Daoy (cell line): ENCODE measurements at regions not wholly inside any gene's neighbourhood (a gene's known extent, or its start where the extent isn't known, plus 50 kb on each side); places are given as distances from the start of the nearest gene placed in this dataset.
A peak's percentile ranks its signal among the peaks of the same experiment; 100 is the strongest.
"Not testable (repeated sequence)": the region's sequence is repeated elsewhere in the genome, so short reads cannot be mapped to it uniquely, and the experiment has no call there.

Experiments
- DNase-seq: peaks from one replicate; pipeline ENCODE4 v3.0.0-alpha.2; 2015; ENCODE audit warnings: low read depth

DNA sequence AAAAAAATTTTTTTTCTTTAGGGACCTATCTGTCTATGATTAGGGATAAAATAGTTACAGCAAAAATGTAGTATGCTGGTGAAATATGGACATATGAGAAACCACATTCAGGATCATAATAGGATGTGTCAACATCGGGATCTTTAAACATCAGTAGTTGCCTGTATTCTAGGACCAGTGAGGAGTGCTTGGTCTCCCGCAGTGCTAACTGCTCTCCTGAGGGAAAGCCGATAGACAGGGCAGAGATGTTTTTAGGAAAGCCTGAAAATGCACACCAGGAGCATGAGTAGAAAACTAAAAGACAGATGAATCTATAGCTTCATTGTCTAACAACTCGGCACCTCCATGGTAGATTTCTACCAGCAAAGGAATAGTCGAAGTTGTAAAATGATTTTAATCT lies 178.1 kb upstream of the SMIM31 start:
- DNase-seq = no peak

DNA sequence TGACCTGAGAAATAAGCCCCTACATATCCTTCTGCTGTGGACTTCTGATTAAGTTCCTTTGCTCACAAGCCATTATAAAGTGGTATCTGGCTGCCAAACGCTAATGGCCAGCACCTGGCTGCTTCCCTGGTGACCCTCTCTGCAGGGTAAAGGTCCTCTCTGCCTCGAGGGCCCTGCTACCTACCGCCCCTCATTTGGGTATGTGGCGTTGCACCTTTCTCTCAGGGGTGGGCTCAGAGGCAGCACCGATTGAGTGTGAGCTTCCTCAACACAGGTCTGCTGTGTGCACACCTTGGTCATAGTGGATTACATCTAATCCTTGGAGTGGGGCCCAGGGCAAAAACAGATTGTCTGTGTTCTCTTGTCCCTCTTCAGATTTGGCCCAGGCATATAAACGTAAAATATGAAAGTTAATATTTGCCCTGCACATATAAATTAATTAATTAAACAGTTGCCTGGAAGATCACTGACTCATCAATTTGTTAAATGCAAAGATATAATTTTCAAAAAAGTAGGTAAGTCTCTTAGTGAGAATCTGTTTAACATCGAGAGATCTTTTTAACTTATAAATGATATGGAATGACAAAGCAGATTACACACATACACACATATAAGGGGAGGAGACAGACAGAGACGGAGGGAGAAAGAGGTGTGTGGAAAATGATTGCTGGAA lies 174.5 kb upstream of the SMIM31 start:
- no peak for DNase-seq

GRCh38 chr4:164591666-164592065 lies 162.3 kb upstream of the SMIM31 start:
- no peak for DNase-seq

DNA sequence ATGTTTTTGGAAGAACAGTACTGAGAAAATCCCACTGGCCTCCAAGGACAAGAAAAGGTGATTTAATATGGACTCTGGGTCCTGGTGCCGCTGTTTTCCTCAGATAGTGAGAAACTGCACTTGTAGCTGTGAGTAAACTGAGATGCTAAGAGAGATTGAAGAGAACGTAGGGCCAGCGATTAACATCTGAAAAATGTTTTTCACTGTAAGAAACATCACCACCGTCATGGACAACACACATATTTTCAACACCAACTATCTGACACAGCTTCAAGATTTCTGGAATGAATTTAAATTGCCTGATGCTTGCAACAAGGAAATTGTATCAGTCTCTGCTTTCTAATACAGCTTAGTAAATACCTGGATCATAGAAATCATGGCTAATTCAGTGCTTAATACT lies 158.2 kb upstream of the SMIM31 start:
- DNase-seq = no peak

DNA sequence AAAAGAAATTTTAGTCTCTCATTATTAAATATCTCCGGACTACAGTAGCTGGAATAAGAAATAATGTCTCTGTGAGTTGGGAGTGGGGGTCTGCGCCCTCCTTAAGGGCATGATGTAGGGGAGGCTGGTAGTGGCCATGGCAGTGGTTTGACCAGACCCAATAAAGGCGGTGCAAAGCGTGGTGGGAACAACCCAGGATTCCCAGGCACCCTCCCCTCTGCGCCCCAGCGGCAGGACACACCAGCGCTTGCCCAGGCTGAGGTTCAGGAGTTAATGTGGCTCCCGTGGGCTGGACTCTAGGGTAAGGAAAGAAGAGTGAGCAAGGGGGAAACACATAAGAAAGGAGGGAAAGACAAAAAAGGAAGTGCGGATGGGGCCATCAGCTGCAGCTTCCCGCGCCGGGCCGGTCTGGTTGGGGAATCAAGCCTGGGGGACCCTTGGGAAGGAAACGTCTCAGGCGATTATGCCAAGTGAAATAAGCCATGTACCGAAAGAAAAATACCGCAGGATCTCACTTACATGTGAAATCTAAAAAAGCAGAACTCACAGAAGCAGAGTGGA lies 157.5 kb upstream of the SMIM31 start:
- no peak for DNase-seq

- DNase-seq = no peak
Observed at GRCh38 chr4:164596927-164597326, 157.0 kb upstream of the SMIM31 start.

GRCh38 chr4:164601653-164602052 lies 152.3 kb upstream of the SMIM31 start:
- no peak for DNase-seq

DNA sequence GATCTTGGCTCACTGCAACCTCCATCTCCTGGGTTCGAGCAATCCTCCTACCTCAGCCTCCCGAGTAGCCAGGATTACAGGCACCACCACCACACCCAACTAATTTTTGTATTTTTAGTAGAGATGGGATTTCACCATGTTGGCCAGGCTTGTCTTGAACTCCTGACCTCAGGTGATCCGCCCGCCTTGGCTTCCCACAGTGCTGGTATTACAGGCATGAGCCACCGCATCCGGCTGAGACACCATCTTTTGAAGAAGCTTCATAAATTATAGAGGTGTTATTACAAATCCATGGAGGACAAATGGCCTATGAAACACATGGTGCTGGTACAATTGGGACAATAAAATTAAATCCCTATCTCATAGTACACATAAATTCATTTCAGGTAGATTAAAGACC lies 148.1 kb upstream of the SMIM31 start:
- DNase-seq = not testable (repeated sequence)

GRCh38 chr4:164606478-164606877 lies 147.5 kb upstream of the SMIM31 start:
- DNase-seq = no peak

DNA sequence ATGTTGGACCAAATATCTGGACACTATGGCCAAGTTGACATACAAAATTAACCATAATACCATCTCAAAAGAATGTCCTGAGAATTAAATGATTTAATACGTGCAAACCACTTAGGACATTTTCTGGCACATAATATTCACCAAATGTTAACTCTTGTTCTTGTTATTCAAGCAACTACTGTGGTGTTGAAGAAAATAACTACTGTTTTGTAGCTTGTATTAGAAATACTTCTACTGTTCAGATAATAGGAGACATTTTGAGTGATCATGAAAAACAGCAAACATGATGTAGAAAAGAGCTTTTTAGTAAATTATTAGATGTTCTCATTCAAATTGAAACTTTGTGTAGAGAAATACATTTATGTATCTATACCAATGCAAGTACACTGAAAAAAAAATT lies 140.7 kb upstream of the SMIM31 start:
- DNase-seq = no peak

GRCh38 chr4:164613792-164614191 lies 140.1 kb upstream of the SMIM31 start:
- no peak for DNase-seq

GRCh38 chr4:164614329-164614728 lies 139.6 kb upstream of the SMIM31 start:
- no peak for DNase-seq

- DNase-seq = no peak
Observed at GRCh38 chr4:164614999-164615398, 138.9 kb upstream of the SMIM31 start.

DNA sequence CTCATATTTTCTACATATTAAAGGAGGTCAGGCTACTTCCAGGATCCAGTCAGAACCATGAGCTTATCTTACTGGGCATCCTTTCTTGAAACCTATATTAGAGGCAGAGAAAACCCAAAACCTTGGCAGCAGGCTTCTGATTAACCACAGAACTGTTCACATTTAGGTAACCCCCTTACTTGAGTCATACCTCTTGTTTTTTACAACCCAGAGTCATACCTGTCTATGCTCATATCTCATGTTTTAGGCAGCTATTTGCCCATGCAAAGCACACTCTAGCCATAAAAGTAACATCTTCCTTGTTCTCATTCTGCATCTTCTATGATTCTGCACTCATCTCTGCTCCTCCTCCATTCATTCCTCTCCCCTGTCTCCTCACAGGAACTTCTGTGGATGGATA lies 138.0 kb upstream of the SMIM31 start:
- no peak for DNase-seq

DNA sequence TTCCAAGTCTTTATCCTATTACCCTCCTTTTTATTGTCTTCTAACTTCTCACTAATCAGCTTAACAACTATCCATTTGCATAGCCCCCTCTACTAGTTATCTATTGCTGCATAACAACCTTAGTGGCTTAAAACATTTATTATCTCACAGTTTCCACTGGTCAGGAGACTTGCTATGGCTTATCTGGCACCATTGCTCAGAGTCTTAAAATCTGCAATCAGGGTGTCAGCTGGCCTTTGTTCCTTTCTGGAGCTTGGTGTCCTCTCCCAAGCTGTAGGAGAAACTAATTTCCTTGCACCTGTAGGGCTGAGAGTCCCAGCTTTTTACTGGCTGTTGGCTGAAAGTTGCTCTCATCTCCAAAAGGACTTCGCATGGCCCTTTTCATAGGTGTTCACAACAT lies 137.0 kb upstream of the SMIM31 start:
- DNase-seq = no peak

GRCh38 chr4:164617426-164617825 lies 136.5 kb upstream of the SMIM31 start:
- no peak for DNase-seq

DNA sequence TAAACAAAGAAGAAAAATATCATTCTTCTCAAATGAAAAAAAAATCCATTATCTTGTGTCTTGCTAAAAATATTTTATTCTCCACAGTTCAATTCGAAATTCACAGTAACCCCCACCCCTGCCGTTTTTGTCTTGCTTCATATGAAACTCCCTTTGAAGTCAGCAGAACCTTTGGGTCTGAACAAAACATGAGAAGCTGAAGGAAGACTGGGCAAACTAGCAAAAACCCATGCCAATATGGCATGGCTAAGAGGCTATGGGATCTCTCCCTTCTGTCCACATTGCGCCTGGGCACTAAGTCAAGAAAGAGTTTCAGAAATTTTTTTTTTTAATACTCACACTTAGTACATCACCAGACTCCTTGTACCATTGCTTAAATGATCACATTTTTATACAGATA lies 136.0 kb upstream of the SMIM31 start:
- no peak for DNase-seq

GRCh38 chr4:164621886-164622521 lies 131.9 kb upstream of the SMIM31 start:
- no peak for DNase-seq

GRCh38 chr4:164623099-164623498 lies 130.8 kb upstream of the SMIM31 start:
- DNase-seq = no peak

DNA sequence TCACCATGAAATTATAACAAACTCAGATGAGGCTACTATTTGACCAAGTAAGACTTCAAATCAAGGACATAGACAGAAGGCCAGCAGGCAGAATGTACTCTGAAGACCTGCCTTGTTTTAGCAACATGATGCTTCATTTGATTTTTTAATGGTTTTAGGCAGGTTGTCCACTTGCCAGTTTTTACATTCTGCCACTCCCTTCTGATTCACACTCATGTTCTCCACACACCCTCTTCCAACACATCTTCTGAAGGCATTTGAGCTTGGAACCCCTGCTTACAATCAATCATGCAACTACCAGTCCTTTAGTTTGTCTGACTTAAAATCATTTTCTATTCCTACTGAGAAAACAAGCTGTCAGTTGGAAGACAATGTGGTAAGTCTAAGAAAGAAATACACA lies 114.9 kb upstream of the SMIM31 start:
- DNase-seq = no peak

DNA sequence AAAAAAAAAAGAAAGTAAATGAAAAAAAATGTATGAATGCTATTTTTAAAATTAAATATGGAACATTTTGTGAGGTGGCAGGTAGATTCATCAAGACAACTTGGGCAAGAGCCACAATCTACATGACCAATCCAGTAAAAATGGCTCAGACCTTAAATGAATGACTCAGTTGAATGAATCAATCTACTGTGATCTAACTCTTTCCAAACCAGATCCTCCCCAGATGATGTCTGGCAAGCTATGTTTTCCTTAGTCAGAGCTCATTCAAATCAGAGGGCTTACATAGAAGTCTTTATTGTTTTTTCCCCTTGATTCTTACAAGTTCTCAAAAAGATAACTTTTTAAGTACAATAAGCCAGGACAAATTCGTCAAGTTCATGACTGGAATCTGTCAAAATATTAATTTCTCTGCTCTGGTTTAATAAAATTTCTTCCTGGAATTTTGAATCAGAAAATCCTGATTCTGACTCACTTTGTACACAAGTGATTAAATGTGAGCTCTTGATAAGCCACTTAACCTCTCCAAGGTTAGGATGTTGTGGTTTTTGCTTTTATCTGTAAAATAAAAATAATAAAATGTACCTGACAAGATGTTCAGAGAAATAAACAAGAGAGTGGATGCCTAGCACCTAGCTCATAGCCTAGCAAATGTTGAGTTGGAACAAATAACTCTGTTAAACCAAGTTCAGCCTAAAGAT lies 105.6 kb upstream of the SMIM31 start:
- DNase-seq = peak; percentile 60

- DNase-seq = peak; percentile 21
Observed at GRCh38 chr4:164648849-164649212, 105.1 kb upstream of the SMIM31 start.

- DNase-seq = no peak
Observed at GRCh38 chr4:164659765-164660164, 94.2 kb upstream of the SMIM31 start.
